OCI-LY7 (cell line): ENCODE measurements at regions not wholly inside any gene's neighbourhood (a gene's known extent, or its start where the extent isn't known, plus 50 kb on each side); places are given as distances from the start of the nearest gene placed in this dataset.

Experiments used
- BruUV-seq: library from RNA; stranded (reverse); fragments of 400-500 nt; replicated peaks from 2 replicates; lab custom pipeline; 2021; lab: Mats Ljungman, UMichigan
- CTCF ChIA-PET: fragments of 300-600 bp; sonication (Branson Sonifier 250); formaldehyde crosslinking; loops from one replicate; lab custom pipeline; 2022; ENCODE audit warnings: antibody characterized with exemption; ENCODE audit not compliant: unreplicated experiment; lab: Charles Lee
- POLR2A ChIA-PET: fragments of 300-600 bp; sonication (Branson Sonifier 250); formaldehyde crosslinking; loops from one replicate; lab custom pipeline; 2022; ENCODE audit warnings: antibody characterized with exemption; lab: Charles Lee
- DNase-seq: peaks from one replicate; pipeline ENCODE4 v3.0.0-alpha.2; 2015; ENCODE audit warnings: low spot score
- H2AFZ ChIP-seq: fragments of 200-600 bp; sonication (generic), shearing (Covaris generic); 2 replicates; pipeline ENCODE4 v1.6.1; 2014; ENCODE audit warnings: mild to moderate bottlenecking, antibody characterized with exemption, low read length, moderate library complexity
- H3K27ac ChIP-seq: fragments of 200-600 bp; sonication (generic); 2 replicates; pipeline ENCODE4 v1.5.1; 2014; ENCODE audit warnings: mixed run types, low read depth, mild to moderate bottlenecking, moderate library complexity, low read length, inconsistent platforms; ENCODE audit not compliant: poor library complexity, severe bottlenecking
- H3K36me3 ChIP-seq: fragments of 200-600 bp; sonication (generic); 2 replicates; pipeline ENCODE4 v1.6.1; 2014; ENCODE audit warnings: mild to moderate bottlenecking, antibody characterized with exemption, low read length, moderate library complexity, mixed read lengths; ENCODE audit not compliant: insufficient read depth
- H3K4me1 ChIP-seq: fragments of 200-600 bp; sonication (generic); 2 replicates; pipeline ENCODE4 v1.5.1; 2014; ENCODE audit warnings: mild to moderate bottlenecking, low read length; ENCODE audit not compliant: insufficient read depth, poor library complexity, severe bottlenecking
- H3K4me2 ChIP-seq: fragments of 200-600 bp; sonication (generic); 2 replicates; pipeline ENCODE4 v1.6.1; 2014; ENCODE audit warnings: mild to moderate bottlenecking, low read length
- H3K4me3 ChIP-seq: fragments of 200-600 bp; sonication (generic); 2 replicates; pipeline ENCODE4 v1.5.1; 2014; ENCODE audit warnings: mild to moderate bottlenecking, low read depth, low read length; ENCODE audit not compliant: poor library complexity, severe bottlenecking
- H3K79me2 ChIP-seq: fragments of 200-600 bp; sonication (generic); 2 replicates; pipeline ENCODE4 v1.6.1; 2016; ENCODE audit warnings: low read depth, mild to moderate bottlenecking, low read length, moderate library complexity, mixed read lengths; ENCODE audit not compliant: insufficient read depth
- H3K9me2 ChIP-seq: fragments of 200-600 bp; sonication (generic); 2 replicates; pipeline ENCODE4 v1.6.1; 2016; ENCODE audit warnings: mild to moderate bottlenecking, low read length, mixed read lengths; ENCODE audit not compliant: insufficient read depth
- H3K9me3 ChIP-seq: fragments of 200-600 bp; sonication (generic); 2 replicates; pipeline ENCODE4 v1.6.1; 2014; ENCODE audit warnings: mild to moderate bottlenecking, mixed run types, low read length, mixed read lengths
- H4K20me1 ChIP-seq: fragments of 200-600 bp; sonication (generic); 2 replicates; pipeline ENCODE4 v1.6.1; 2014; ENCODE audit warnings: mild to moderate bottlenecking, antibody characterized with exemption, low read length, moderate library complexity, mixed read lengths; ENCODE audit not compliant: insufficient read depth
- EZH2phosphoT487 ChIP-seq: fragments of 200-600 bp; sonication (generic); IDR thresholded peaks from 2 replicates; pipeline ENCODE4 v1.6.1; 2018; ENCODE audit warnings: low read depth, borderline replicate concordance, mild to moderate bottlenecking, mixed run types, antibody characterized with exemption, low read length, moderate library complexity, mixed read lengths
- intact Hi-C: fragments of 100-400 bp; cut with micrococcal nuclease; formaldehyde crosslinking; loops from one replicate; pipeline ENCODE4 v1.10.0; 2022; ENCODE audit not compliant: unreplicated experiment
- TF ChIP-seq, protein P1 (sequence below): fragments of 200-600 bp; sonication (generic); conservative IDR thresholded peaks from 2 replicates; pipeline ENCODE4 v1.5.1; 2014; ENCODE audit warnings: mild to moderate bottlenecking, antibody characterized with exemption, low read length, moderate library complexity, mixed read lengths

DNA sequence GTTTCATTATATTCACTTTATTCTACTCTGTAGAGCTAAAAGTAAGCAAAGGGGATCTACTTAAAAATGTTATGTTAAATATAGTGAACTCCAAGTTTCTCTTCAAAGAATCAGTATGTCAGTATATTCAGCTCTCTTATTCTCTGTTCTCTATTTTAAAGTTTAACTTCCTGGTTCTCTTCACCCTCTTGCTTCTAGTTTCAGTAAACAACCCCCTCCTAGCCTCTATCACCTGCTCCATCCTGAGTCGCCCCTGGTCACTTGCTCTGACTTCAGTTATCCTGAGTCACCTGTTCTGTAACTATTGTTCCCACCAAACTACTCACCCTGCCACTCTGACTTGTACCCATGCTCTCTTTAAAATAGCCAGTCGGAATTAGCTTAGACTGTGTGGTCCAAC lies 180.9 kb upstream of the AADAT start:
- ChIA-PET POLR2A (interaction anchor here (0.6 to 1.0 kb wide), 2 partner anchors 21 to 1459 kb away, joined by 3 to 4 read pairs; no protein-coding TSS in a partner anchor), CTCF (no interaction called here)
- intact Hi-C loops = no loop called here
- no peaks in the 10 kb centered on the region for H3K9me2 ChIP-seq
- no peaks in the 10 kb centered on the region for H3K79me2 ChIP-seq
- H3K9me3 ChIP-seq = no peaks in the 10 kb centered on the region
- H3K4me3 ChIP-seq = no peak overlapping the region
- no peaks in the 10 kb centered on the region for H3K4me1 ChIP-seq
- no peaks in the 10 kb centered on the region for H3K36me3 ChIP-seq
- no peak overlapping the region for H3K4me2 ChIP-seq
- no TSS peak for BruUV-seq
- no peak for DNase-seq
- H4K20me1 ChIP-seq = no peaks in the 10 kb centered on the region
- no peak overlapping the region for H2AFZ ChIP-seq
- TF ChIP-seq EZH2phosphoT487 = no peak
- TF ChIP-seq, protein P1, sequence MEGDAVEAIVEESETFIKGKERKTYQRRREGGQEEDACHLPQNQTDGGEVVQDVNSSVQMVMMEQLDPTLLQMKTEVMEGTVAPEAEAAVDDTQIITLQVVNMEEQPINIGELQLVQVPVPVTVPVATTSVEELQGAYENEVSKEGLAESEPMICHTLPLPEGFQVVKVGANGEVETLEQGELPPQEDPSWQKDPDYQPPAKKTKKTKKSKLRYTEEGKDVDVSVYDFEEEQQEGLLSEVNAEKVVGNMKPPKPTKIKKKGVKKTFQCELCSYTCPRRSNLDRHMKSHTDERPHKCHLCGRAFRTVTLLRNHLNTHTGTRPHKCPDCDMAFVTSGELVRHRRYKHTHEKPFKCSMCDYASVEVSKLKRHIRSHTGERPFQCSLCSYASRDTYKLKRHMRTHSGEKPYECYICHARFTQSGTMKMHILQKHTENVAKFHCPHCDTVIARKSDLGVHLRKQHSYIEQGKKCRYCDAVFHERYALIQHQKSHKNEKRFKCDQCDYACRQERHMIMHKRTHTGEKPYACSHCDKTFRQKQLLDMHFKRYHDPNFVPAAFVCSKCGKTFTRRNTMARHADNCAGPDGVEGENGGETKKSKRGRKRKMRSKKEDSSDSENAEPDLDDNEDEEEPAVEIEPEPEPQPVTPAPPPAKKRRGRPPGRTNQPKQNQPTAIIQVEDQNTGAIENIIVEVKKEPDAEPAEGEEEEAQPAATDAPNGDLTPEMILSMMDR = no peak
- no peak overlapping the region for H3K27ac ChIP-seq

DNA sequence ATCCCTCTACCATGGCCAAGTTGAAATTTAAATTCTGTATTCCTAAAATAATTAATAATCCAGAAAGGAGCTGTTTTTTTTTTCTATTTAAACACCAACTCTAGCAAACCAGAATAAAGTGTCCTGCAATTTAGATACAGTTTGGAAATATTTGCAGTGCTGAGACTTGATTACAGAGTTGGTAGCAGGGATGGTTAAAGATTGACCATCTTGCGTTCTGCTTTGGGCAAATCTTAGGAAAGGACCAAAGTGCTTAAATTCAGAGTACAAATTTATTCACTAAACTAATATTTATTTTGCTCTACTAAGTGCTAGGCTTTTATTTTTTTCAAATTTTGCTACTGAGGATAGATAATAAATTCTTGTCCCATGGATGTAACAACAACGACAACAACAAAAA lies 180.2 kb upstream of the AADAT start:
- no TSS peak for BruUV-seq
- H3K36me3 ChIP-seq = no peaks in the 10 kb centered on the region
- H3K9me3 ChIP-seq = no peaks in the 10 kb centered on the region
- ChIA-PET POLR2A (interaction anchor here (0.6 to 1.5 kb wide), 4 partner anchors 9 to 1459 kb away, joined by 3 to 6 read pairs (median 4); no protein-coding TSS in a partner anchor), CTCF (no interaction called here)
- H3K4me1 ChIP-seq = no peaks in the 10 kb centered on the region
- no peaks in the 10 kb centered on the region for H4K20me1 ChIP-seq
- no peak overlapping the region for H3K4me2 ChIP-seq
- intact Hi-C loops = no loop called here
- H2AFZ ChIP-seq = no peak overlapping the region
- TF ChIP-seq, protein P1 = no peak
- no peak for TF ChIP-seq EZH2phosphoT487
- no peaks in the 10 kb centered on the region for H3K9me2 ChIP-seq
- no peaks in the 10 kb centered on the region for H3K79me2 ChIP-seq
- no peak overlapping the region for H3K4me3 ChIP-seq
- no peak overlapping the region for H3K27ac ChIP-seq
- no peak for DNase-seq

DNA sequence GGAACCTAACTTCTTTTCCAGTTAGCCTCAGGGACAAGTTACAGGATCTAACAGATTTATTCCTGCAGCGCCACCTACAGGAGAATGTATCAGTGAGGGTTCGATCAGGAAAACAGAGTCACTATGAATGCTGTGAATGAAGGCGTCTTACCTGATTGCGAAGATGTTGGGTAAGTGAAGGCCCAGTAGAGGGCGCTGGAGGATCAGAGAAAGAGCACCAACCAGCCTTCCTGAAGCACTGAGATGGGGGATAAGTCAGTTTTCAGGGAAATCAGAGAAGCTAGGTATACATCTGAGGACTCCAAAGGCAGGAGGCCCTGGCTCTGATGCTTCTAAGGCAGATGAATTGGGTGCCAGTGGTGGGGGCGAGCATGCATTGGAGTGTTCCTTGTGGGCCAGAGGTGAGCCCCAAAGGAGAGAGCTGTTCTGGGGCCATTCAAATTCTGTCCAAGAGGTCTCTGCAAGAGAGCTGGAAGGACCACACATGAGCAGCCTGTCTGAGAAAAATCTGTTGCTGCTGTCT lies 169.9 kb upstream of the AADAT start:
- Histone ChIP-seq H3K79me2 (no peaks in the 10 kb centered on the region), H3K9me3 (no peaks in the 10 kb centered on the region), H3K4me3 (no peak overlapping the region), H4K20me1 (no peaks in the 10 kb centered on the region), H3K4me1 (no peaks in the 10 kb centered on the region), H3K36me3 (no peaks in the 10 kb centered on the region), H2AFZ (no peak overlapping the region), H3K9me2 (no peaks in the 10 kb centered on the region), H3K27ac (no peak overlapping the region), H3K4me2 (no peak overlapping the region)
- TF ChIP-seq, protein P1 = peak; percentile 100
- TF ChIP-seq EZH2phosphoT487 = no peak
- ChIA-PET POLR2A (interaction anchor here (0.5 to 1.0 kb wide), 2 partner anchors 10 to 1453 kb away, joined by 3 read pairs; no protein-coding TSS in a partner anchor), CTCF (interaction anchor here (1.2 to 1.5 kb wide), 4 partner anchors 9 to 133 kb away, joined by 3 to 4 read pairs (median 3); no protein-coding TSS in a partner anchor)
- DNase-seq = peak; percentile 88
- no TSS peak for BruUV-seq
- intact Hi-C loops = loop anchor here (1.0 kb wide), 3 partner anchors 116 to 594 kb away; no protein-coding TSS in a partner anchor
